DOHH2 (cell line): ENCODE measurements at regions not wholly inside any gene's neighbourhood (a gene's known extent, or its start where the extent isn't known, plus 50 kb on each side); places are given as distances from the start of the nearest gene placed in this dataset.

Experiments used
- EZH2phosphoT487 ChIP-seq: fragments of 200-600 bp; sonication (generic); IDR thresholded peaks from 2 replicates; pipeline ENCODE4 v1.6.1; 2017; ENCODE audit warnings: borderline replicate concordance, mild to moderate bottlenecking, antibody characterized with exemption, low read length, moderate library complexity, mixed read lengths
- TF ChIP-seq, protein P1 (sequence below): fragments of 200-600 bp; sonication (generic); IDR thresholded peaks from one replicate; pipeline ENCODE4 v1.5.1; 2014; ENCODE audit warnings: antibody characterized with exemption, mild to moderate bottlenecking, low read depth, low read length; ENCODE audit not compliant: poor library complexity, severe bottlenecking

DNA sequence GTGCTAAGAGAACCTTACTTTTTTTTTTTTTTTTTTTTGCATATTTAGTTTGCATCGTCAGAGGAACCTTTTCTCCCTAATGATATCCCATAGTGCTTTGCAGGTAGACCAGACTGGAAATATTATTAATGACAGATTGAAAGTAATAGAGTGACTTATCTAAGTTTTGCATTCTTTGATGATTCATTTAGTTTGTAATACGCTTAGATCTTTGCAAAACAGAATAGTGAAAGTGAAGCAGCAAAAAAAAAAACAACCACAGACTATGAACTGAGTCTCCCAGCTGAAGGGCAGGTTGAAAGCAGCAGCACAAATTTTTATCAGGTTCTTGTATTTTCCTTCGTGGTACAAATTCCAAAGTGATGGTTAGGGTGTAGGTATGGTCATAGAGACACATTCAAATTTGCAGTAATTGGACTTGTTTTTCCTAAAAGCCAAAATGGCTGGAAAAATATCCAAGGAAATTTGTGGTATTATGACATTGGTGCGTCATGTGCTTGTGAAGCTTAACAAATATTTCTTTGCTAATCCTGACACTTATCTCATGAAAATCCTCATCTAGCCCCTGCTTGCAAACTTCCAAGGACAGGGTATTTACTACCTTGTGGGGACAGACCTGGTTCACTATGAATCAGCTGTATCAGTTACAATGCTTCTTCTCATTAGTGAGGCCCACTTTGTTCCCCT, 81.8 kb upstream of the CREB5 start:
- TF ChIP-seq, protein P1, sequence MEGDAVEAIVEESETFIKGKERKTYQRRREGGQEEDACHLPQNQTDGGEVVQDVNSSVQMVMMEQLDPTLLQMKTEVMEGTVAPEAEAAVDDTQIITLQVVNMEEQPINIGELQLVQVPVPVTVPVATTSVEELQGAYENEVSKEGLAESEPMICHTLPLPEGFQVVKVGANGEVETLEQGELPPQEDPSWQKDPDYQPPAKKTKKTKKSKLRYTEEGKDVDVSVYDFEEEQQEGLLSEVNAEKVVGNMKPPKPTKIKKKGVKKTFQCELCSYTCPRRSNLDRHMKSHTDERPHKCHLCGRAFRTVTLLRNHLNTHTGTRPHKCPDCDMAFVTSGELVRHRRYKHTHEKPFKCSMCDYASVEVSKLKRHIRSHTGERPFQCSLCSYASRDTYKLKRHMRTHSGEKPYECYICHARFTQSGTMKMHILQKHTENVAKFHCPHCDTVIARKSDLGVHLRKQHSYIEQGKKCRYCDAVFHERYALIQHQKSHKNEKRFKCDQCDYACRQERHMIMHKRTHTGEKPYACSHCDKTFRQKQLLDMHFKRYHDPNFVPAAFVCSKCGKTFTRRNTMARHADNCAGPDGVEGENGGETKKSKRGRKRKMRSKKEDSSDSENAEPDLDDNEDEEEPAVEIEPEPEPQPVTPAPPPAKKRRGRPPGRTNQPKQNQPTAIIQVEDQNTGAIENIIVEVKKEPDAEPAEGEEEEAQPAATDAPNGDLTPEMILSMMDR = no peak
- TF ChIP-seq EZH2phosphoT487 = no peak
